AG10803 (cell line): ENCODE measurements at regions not wholly inside any gene's neighbourhood (a gene's known extent, or its start where the extent isn't known, plus 50 kb on each side); places are given as distances from the start of the nearest gene placed in this dataset.
A peak's percentile ranks its signal among the peaks of the same experiment; 100 is the strongest.
"Not testable (repeated sequence)": the region's sequence is repeated elsewhere in the genome, so short reads cannot be mapped to it uniquely, and the experiment has no call there.

Experiments used
- DNase-seq: peaks from one replicate; pipeline ENCODE4 v3.0.0; 2010; ENCODE audit warnings: low read depth
- H3K4me3 ChIP-seq: 2 replicates; pipeline ENCODE4 v1.5.1; 2011; ENCODE audit warnings: mild to moderate bottlenecking, low read length, control low read depth
- CTCF ChIP-seq: conservative IDR thresholded peaks from 2 replicates; pipeline ENCODE4 v1.5.1; 2011; ENCODE audit warnings: mild to moderate bottlenecking, low read length, control low read depth, inconsistent platforms

- H3K4me3 ChIP-seq: no peak overlapping the region
- no peak for DNase-seq
- TF ChIP-seq CTCF: no peak
Observed at GRCh38 chr7:114799628-114800028, 122.3 kb upstream of the MDFIC start.

GRCh38 chr7:114802632-114803031 lies 119.3 kb upstream of the MDFIC start:
- TF ChIP-seq CTCF: no peak
- no peak for DNase-seq
- H3K4me3 ChIP-seq: no peak overlapping the region

GRCh38 chr7:114806590-114807162 lies 115.2 kb upstream of the MDFIC start:
- no peak for TF ChIP-seq CTCF
- H3K4me3 ChIP-seq: no peak overlapping the region
- DNase-seq: no peak

- no peak for TF ChIP-seq CTCF
- H3K4me3 ChIP-seq: no peak overlapping the region
- DNase-seq: no peak
Observed at GRCh38 chr7:114812570-114812969, 109.3 kb upstream of the MDFIC start.

- no peak for DNase-seq
- TF ChIP-seq CTCF: no peak
- no peak overlapping the region for H3K4me3 ChIP-seq
Observed at GRCh38 chr7:114813624-114814023, 108.3 kb upstream of the MDFIC start.

GRCh38 chr7:114817036-114817435 lies 104.9 kb upstream of the MDFIC start:
- DNase-seq, H3K4me3 ChIP-seq: not testable (repeated sequence)

- DNase-seq: peak; percentile 80
- TF ChIP-seq CTCF: no peak
- no peak overlapping the region for H3K4me3 ChIP-seq
Observed at GRCh38 chr7:114818501-114818900, 103.4 kb upstream of the MDFIC start.
